Parathyroid adenoma (tissue), 2 donors: ENCODE measurements at regions not wholly inside any gene's neighbourhood (a gene's known extent, or its start where the extent isn't known, plus 50 kb on each side); places are given as distances from the start of the nearest gene placed in this dataset.

Source experiments
- H2AFZ ChIP-seq: fragments of 300-600 bp; sonication (generic); one replicate; pipeline ENCODE4 v1.7.0; 2017; ENCODE audit warnings: antibody characterized with exemption, mild to moderate bottlenecking
- H3K27ac ChIP-seq: fragments of 300-600 bp; sonication (generic); one replicate; pipeline ENCODE4 v1.7.0; 2017
- H3K27me3 ChIP-seq: fragments of 300-600 bp; sonication (generic); one replicate; pipeline ENCODE4 v1.7.0; 2017; ENCODE audit warnings: low read length; ENCODE audit not compliant: control insufficient read depth, insufficient read depth
- H3K36me3 ChIP-seq: fragments of 300-600 bp; sonication (generic); one replicate; pipeline ENCODE4 v1.7.0; 2017; ENCODE audit warnings: low read length; ENCODE audit not compliant: control insufficient read depth, insufficient read depth
- H3K4me1 ChIP-seq: fragments of 300-600 bp; sonication (generic); one replicate; pipeline ENCODE4 v1.7.0; 2017; ENCODE audit warnings: control low read depth
- H3K4me2 ChIP-seq: fragments of 300-600 bp; sonication (generic); one replicate; pipeline ENCODE4 v1.7.0; 2017; ENCODE audit warnings: low read length
- H3K4me3 ChIP-seq: fragments of 300-600 bp; sonication (generic); one replicate; pipeline ENCODE4 v1.7.0; 2017; ENCODE audit warnings: low read depth, low read length
- H3K79me2 ChIP-seq: fragments of 300-600 bp; sonication (generic); one replicate; pipeline ENCODE4 v1.7.0; 2017; ENCODE audit warnings: control low read depth
- H3K9ac ChIP-seq: fragments of 300-600 bp; sonication (generic); one replicate; pipeline ENCODE4 v1.7.0; 2017; ENCODE audit warnings: mild to moderate bottlenecking
- H3K9me3 ChIP-seq: fragments of 300-600 bp; sonication (generic); one replicate; pipeline ENCODE4 v1.7.0; 2017; ENCODE audit warnings: low read length; ENCODE audit not compliant: control insufficient read depth
- TF ChIP-seq, protein P1 (sequence below): fragments of 300-600 bp; sonication (generic); IDR thresholded peaks from one replicate; pipeline ENCODE4 v1.7.0; 2017; ENCODE audit warnings: antibody characterized with exemption, mild to moderate bottlenecking
- donor health status: primary hyperparathyroidism.

DNA sequence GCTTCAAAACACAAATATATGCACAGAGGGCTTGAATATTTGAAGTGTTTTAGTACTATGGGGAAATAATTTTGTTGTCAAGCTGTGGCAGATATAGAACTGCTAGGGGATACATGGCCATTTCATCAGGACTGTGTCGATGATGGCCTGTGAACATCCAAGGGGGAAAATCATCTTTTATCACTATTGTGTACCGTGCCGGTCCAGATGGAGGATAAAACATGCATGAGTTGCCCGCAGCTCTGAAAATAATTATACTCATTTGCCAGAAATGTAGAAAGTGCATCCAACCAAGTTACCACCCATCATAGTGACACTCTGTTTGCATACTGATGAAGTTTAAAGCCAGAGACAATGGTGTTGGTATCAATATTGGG lies 405.9 kb downstream of the ZSWIM6 start:
- no peaks in the 10 kb centered on the region for H3K27me3 ChIP-seq
- no peaks in the 10 kb centered on the region for H3K9me3 ChIP-seq
- no peaks in the 10 kb centered on the region for H3K79me2 ChIP-seq
- H3K4me1 ChIP-seq, result no peaks in the 10 kb centered on the region
- H3K27ac ChIP-seq, result no peak overlapping the region
- H2AFZ ChIP-seq, result no peak overlapping the region
- TF ChIP-seq, protein P1, sequence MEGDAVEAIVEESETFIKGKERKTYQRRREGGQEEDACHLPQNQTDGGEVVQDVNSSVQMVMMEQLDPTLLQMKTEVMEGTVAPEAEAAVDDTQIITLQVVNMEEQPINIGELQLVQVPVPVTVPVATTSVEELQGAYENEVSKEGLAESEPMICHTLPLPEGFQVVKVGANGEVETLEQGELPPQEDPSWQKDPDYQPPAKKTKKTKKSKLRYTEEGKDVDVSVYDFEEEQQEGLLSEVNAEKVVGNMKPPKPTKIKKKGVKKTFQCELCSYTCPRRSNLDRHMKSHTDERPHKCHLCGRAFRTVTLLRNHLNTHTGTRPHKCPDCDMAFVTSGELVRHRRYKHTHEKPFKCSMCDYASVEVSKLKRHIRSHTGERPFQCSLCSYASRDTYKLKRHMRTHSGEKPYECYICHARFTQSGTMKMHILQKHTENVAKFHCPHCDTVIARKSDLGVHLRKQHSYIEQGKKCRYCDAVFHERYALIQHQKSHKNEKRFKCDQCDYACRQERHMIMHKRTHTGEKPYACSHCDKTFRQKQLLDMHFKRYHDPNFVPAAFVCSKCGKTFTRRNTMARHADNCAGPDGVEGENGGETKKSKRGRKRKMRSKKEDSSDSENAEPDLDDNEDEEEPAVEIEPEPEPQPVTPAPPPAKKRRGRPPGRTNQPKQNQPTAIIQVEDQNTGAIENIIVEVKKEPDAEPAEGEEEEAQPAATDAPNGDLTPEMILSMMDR, result no peak
- H3K36me3 ChIP-seq, result no peaks in the 10 kb centered on the region
- no peak overlapping the region for H3K4me2 ChIP-seq
- no peak overlapping the region for H3K4me3 ChIP-seq
- H3K9ac ChIP-seq, result no peak overlapping the region

DNA sequence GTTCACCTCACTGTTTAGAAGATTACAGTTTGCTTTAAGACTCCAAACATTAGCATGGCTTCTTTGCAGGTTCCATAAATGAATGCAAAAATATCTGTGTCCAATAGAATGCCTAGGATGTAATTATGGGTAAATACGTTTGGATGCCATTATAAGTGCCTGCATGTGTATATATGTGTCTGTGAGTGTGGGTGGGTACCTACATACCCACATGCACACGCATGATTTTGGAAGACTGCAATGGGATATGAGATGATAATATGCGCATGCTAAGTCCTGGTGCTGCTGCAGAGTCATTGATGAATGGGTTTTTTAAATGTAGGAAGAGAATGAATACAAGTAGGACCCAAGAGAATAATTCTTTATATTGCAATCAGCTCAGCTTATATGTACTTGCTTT lies 406.4 kb downstream of the ZSWIM6 start:
- TF ChIP-seq, protein P1, result no peak
- Histone ChIP-seq H3K4me1 (no peaks in the 10 kb centered on the region), H3K4me2 (no peak overlapping the region), H2AFZ (no peak overlapping the region), H3K27ac (no peak overlapping the region), H3K27me3 (no peaks in the 10 kb centered on the region), H3K79me2 (no peaks in the 10 kb centered on the region), H3K36me3 (no peaks in the 10 kb centered on the region), H3K9me3 (no peaks in the 10 kb centered on the region), H3K9ac (no peak overlapping the region), H3K4me3 (no peak overlapping the region)

DNA sequence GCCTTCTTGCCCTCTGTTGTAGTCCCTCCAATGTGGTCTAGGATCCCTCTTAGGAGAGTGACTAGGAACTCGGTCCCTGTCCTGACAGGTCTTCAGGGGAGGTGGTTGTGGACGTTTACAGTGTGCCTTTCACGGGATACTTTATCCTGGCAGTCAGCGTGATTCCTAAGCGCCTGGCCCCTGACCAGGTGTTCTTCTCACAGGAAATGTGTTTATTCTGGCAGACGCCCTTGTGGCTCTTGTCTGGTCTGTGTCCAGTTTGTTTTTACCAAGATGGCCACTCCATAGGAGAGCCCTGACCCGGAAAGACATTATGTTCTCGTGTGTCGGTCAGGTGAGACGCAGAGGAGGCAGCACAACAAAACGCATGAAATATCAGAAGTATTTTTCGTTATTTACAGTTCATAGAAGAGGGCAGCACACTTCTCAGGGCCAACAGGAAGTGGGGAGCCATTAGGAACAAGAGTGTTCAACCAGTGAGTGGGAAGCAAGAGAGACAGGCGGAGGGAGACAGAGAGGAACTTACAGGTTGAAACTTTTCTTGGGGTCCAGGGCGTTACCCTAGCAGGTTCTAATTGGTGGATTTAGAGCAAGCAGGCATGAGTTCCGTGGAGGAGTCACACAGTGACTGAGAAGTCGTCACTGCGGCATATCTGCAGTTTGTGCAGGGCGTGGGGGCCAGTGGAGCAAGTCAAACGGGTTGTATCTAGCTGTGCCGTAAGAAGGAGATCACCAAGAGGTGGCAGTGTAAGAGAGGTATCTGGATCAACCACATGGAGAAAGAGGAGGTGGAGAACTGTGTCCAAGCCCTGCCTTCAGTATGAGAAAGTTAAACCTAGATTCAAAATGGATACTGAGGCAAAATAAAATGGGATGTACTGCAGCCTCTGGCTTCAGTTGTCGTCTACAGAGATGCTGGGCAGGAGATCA lies 412.9 kb downstream of the ZSWIM6 start:
- Histone ChIP-seq H3K9me3 (no peaks in the 10 kb centered on the region), H3K4me2 (no peak overlapping the region), H3K9ac (no peak overlapping the region), H3K27ac (no peak overlapping the region), H3K36me3 (no peaks in the 10 kb centered on the region), H3K27me3 (no peaks in the 10 kb centered on the region), H2AFZ (no peak overlapping the region), H3K4me1 (no peaks in the 10 kb centered on the region), H3K79me2 (no peaks in the 10 kb centered on the region), H3K4me3 (no peak overlapping the region)
- TF ChIP-seq, protein P1, result no peak

DNA sequence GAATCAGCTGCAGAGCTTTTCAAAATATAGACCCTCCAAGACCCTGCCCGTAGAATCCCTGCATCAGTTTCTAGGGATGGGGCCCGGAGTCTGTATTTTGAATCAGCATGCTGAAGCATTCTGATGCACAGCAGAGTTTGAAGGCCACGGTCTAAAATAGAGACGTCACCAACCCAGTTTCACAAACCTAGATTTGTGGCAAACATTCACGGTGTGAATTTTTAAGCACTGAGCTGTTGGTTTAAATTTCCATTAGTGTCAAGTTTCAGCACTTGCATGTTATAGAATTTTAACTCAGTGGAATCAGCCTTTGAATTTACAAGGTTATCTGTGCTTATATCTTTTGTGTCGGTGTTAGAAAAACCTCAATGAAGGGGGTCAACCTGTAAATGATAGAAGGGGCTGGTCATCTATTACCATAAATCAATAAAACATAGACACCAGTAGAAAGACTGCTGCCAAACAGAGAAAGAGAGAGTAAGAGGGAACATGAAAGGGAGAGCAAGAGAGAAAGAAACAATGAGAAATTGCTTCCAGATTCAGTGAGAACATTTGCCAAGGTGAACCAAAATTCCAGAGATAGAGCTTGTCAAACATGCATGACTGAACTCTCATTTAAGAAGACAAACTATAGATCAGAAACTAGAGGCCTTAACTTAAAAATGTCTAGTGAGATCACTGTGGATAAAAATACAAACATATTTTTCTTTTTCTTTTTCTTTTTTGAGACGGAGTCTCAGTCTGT lies 414.9 kb downstream of the ZSWIM6 start:
- H3K27ac ChIP-seq, result no peak overlapping the region
- no peak overlapping the region for H3K4me2 ChIP-seq
- no peak overlapping the region for H3K4me3 ChIP-seq
- peak overlapping the region; percentile 53 for H2AFZ ChIP-seq
- H3K9ac ChIP-seq, result no peak overlapping the region
- no peaks in the 10 kb centered on the region for H3K36me3 ChIP-seq
- H3K79me2 ChIP-seq, result no peaks in the 10 kb centered on the region
- H3K9me3 ChIP-seq, result no peaks in the 10 kb centered on the region
- TF ChIP-seq, protein P1, result no peak
- H3K27me3 ChIP-seq, result no peaks in the 10 kb centered on the region
- no peaks in the 10 kb centered on the region for H3K4me1 ChIP-seq
